OCI-LY3 (cell line): ENCODE measurements at regions not wholly inside any gene's neighbourhood (a gene's known extent, or its start where the extent isn't known, plus 50 kb on each side); places are given as distances from the start of the nearest gene placed in this dataset.

Experiments
- H2AFZ ChIP-seq: fragments of 200-600, 300-600 bp; shearing (Covaris generic); 2 replicates; pipeline ENCODE4 v1.6.0; 2014; ENCODE audit warnings: antibody characterized with exemption, low read depth, low read length
- H3K27ac ChIP-seq: fragments of 200-600, 300-600 bp; sonication (generic); 2 replicates; pipeline ENCODE4 v1.5.1; 2014; ENCODE audit warnings: mild to moderate bottlenecking, low read length, moderate library complexity, mixed read lengths
- H3K27me3 ChIP-seq: fragments of 200-600, 300-600 bp; sonication (generic); 2 replicates; pipeline ENCODE4 v1.6.1; 2014; ENCODE audit warnings: low read depth, low read length, mixed read lengths
- H3K36me3 ChIP-seq: fragments of 200-600, 300-600 bp; sonication (generic); replicated peaks from 2 replicates; pipeline ENCODE3; 2014; ENCODE audit warnings: low read depth, low read length, mixed read lengths
- H3K4me1 ChIP-seq: fragments of 300-600, 200-600 bp; sonication (generic); 2 replicates; pipeline ENCODE4 v1.6.1; 2014; ENCODE audit warnings: low read length, mixed read lengths
- H3K4me2 ChIP-seq: fragments of 200-600, 300-600 bp; sonication (generic); 2 replicates; pipeline ENCODE4 v1.6.1; 2014; ENCODE audit warnings: low read length, mixed read lengths
- H3K4me3 ChIP-seq: fragments of 300-600, 200-600 bp; sonication (generic); 2 replicates; pipeline ENCODE4 v1.5.1; 2014; ENCODE audit warnings: antibody characterized with exemption, mild to moderate bottlenecking, low read length, moderate library complexity
- H3K79me2 ChIP-seq: fragments of 300-600, 200-600 bp; shearing (Covaris generic); 2 replicates; pipeline ENCODE4 v1.6.1; 2014; ENCODE audit warnings: mild to moderate bottlenecking, low read length, mixed read lengths
- H3K9ac ChIP-seq: fragments of 300-600, 200-600 bp; shearing (Covaris generic); 2 replicates; pipeline ENCODE4 v1.6.0; 2014; ENCODE audit warnings: mild to moderate bottlenecking, low read length, moderate library complexity
- H3K9me3 ChIP-seq: fragments of 200-600, 300-600 bp; shearing (Covaris generic); 2 replicates; pipeline ENCODE4 v1.6.1; 2014; ENCODE audit warnings: low read length, mixed read lengths; ENCODE audit not compliant: insufficient read depth
- H4K20me1 ChIP-seq: fragments of 200-600, 300-600 bp; sonication (generic); 2 replicates; pipeline ENCODE4 v1.6.1; 2016; ENCODE audit warnings: low read length, mixed read lengths; ENCODE audit not compliant: insufficient read depth
- EZH2phosphoT487 ChIP-seq: fragments of 200-600 bp; shearing (Covaris generic); IDR thresholded peaks from 2 replicates; pipeline ENCODE4 v1.6.1; 2018; ENCODE audit warnings: antibody characterized with exemption, mixed run types, low read depth
- TF ChIP-seq, protein P1 (sequence below): fragments of 200-600, 300-600 bp; sonication (generic); IDR thresholded peaks from 2 replicates; pipeline ENCODE4 v1.5.1; 2014; ENCODE audit warnings: antibody characterized with exemption, low read length, low read depth

DNA sequence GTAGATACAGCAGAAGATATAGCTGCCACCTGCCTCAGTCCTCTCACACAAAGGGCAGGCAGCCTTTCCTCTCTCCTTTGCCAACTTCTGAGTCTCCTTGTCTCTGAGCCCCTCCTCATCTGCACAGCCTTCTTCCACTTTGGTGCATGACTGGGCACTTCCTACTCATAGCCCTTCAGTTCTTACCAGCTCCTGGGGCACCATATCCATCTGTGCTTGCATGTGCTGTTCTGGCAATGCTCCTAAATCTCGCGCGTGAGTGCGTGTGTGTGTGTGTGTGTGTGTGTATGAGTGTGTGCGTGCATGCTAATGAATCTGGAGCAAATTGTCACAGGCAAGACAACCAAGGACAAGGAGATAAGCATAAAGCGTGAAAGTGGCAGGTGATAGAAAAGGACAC lies 1271.6 kb upstream of the SORCS1 start:
- no peak overlapping the region for H3K9ac ChIP-seq
- H3K4me2 ChIP-seq: no peak overlapping the region
- no peaks in the 10 kb centered on the region for H3K79me2 ChIP-seq
- no peaks in the 10 kb centered on the region for H3K36me3 ChIP-seq
- TF ChIP-seq, protein P1, sequence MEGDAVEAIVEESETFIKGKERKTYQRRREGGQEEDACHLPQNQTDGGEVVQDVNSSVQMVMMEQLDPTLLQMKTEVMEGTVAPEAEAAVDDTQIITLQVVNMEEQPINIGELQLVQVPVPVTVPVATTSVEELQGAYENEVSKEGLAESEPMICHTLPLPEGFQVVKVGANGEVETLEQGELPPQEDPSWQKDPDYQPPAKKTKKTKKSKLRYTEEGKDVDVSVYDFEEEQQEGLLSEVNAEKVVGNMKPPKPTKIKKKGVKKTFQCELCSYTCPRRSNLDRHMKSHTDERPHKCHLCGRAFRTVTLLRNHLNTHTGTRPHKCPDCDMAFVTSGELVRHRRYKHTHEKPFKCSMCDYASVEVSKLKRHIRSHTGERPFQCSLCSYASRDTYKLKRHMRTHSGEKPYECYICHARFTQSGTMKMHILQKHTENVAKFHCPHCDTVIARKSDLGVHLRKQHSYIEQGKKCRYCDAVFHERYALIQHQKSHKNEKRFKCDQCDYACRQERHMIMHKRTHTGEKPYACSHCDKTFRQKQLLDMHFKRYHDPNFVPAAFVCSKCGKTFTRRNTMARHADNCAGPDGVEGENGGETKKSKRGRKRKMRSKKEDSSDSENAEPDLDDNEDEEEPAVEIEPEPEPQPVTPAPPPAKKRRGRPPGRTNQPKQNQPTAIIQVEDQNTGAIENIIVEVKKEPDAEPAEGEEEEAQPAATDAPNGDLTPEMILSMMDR: no peak
- TF ChIP-seq EZH2phosphoT487: no peak
- no peak overlapping the region for H3K27ac ChIP-seq
- no peaks in the 10 kb centered on the region for H3K9me3 ChIP-seq
- H3K4me3 ChIP-seq: no peak overlapping the region
- H3K4me1 ChIP-seq: no peaks in the 10 kb centered on the region
- H4K20me1 ChIP-seq: no peaks in the 10 kb centered on the region
- no peaks in the 10 kb centered on the region for H3K27me3 ChIP-seq
- H2AFZ ChIP-seq: no peak overlapping the region

DNA sequence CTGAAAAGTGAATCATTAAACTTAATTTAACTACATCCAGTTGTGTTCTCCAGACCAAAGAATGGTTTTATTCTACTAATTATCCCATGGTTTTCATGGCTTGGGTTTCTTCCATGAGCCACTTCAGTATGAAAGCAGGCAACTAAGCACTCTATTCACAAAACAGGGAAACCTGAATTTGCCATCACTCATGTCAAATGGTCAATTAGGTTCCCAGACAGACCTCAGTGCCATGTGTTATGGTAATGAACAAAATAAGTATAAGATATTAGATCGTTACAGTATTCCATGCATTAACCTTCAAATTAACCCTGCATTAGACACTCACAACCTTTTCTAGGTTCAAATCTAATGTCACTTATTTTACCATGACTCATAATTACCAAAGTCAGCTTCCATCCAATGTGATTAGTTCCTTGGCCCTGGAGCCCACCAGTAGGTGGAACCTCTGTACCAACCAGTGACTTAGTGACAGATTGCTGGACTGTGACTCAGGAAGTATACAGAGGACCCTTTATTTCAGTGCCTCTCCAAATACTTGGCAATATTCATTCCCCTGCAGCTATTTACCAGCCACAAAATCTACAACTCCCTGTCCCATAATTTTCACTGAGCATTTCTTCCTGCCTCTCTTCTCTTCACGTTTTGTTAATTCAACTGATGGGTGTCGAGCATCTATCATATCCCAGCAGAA lies 1270.2 kb upstream of the SORCS1 start:
- TF ChIP-seq EZH2phosphoT487: no peak
- TF ChIP-seq, protein P1: peak; percentile 30
- Histone ChIP-seq H3K4me2 (no peak overlapping the region), H3K9ac (no peak overlapping the region), H4K20me1 (no peaks in the 10 kb centered on the region), H3K36me3 (no peaks in the 10 kb centered on the region), H3K27ac (no peak overlapping the region), H3K9me3 (no peaks in the 10 kb centered on the region), H2AFZ (no peak overlapping the region), H3K4me3 (no peak overlapping the region), H3K4me1 (no peaks in the 10 kb centered on the region), H3K27me3 (no peaks in the 10 kb centered on the region), H3K79me2 (no peaks in the 10 kb centered on the region)

DNA sequence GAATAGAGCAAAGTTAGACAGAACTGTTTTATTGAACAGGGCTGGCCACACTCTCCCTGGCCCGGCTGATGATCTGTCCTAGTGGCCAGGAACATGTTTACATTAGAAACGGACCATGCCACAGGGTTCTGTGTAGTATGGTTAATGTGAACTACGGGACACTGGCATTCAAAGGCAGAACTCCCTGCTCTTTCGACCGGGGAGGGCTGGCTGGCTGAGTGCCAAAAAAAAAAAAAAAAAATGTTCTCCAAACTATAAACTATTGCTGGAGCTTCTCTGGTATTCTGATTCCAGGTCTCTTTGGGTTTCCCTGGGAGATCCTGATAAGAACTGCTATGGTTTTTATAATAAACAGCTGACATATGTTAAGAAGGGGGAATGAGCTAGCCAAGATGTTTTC lies 1262.6 kb upstream of the SORCS1 start:
- H3K79me2 ChIP-seq: no peaks in the 10 kb centered on the region
- no peaks in the 10 kb centered on the region for H3K27me3 ChIP-seq
- H3K27ac ChIP-seq: no peak overlapping the region
- no peak for TF ChIP-seq EZH2phosphoT487
- H3K9ac ChIP-seq: no peak overlapping the region
- no peak overlapping the region for H2AFZ ChIP-seq
- H4K20me1 ChIP-seq: no peaks in the 10 kb centered on the region
- no peak overlapping the region for H3K4me2 ChIP-seq
- H3K9me3 ChIP-seq: no peaks in the 10 kb centered on the region
- H3K4me3 ChIP-seq: no peak overlapping the region
- no peaks in the 10 kb centered on the region for H3K36me3 ChIP-seq
- H3K4me1 ChIP-seq: peaks cover 3% of the 10 kb centered on the region; the same call in 1 of the 2 replicates

DNA sequence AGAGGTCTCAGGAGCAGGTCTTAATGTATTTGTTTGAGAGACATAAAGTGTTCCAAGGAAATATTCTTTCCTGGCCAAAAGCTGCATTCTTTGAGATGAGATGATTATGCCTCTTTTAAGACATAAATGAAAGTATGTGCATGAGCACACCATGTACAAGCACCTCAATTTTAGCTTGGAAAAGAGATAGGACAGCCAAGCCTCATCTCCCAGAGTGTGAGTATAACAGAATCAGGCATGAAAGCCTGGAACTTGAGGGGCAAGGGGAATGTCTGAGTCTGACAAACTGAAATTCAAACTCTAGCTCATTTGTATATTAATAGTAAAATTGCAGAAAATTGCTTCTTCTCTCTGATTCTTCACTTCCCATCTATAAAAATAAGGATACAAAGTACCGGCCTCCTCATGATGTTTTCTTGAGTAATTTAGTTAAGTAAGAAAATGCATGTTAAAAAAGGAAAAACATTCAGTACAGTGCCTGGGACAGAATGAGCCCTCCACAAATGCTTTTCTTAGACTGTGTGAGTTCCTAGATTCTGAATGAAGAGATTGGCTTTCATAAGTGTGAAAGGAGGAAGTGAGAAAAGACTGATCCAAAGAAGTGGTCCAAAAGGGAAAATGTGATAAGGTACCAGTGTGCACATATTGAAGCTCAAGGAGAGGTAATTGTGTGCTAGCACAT lies 1260.9 kb upstream of the SORCS1 start:
- no peak overlapping the region for H3K27ac ChIP-seq
- no peak overlapping the region for H3K9ac ChIP-seq
- H4K20me1 ChIP-seq: no peaks in the 10 kb centered on the region
- no peak for TF ChIP-seq EZH2phosphoT487
- TF ChIP-seq, protein P1: no peak
- H3K9me3 ChIP-seq: no peaks in the 10 kb centered on the region
- H3K79me2 ChIP-seq: no peaks in the 10 kb centered on the region
- H2AFZ ChIP-seq: no peak overlapping the region
- H3K4me2 ChIP-seq: no peak overlapping the region
- no peaks in the 10 kb centered on the region for H3K36me3 ChIP-seq
- no peaks in the 10 kb centered on the region for H3K27me3 ChIP-seq
- H3K4me3 ChIP-seq: no peak overlapping the region
- peaks cover 3% of the 10 kb centered on the region; the same call in 1 of the 2 replicates for H3K4me1 ChIP-seq
